Upper lobe of left lung (tissue), 4 donors: ENCODE measurements at regions not wholly inside any gene's neighbourhood (a gene's known extent, or its start where the extent isn't known, plus 50 kb on each side); places are given as distances from the start of the nearest gene placed in this dataset.

Experiments
- EP300 ChIP-seq, 4 donors: sonication (generic); formaldehyde crosslinking; IDR thresholded peaks; one replicate each; pipeline ENCODE4 v1.5.1; 2017; ENCODE audit warnings: antibody characterized with exemption in 4 of 4, control low read depth in 2 of 4
- POLR2A ChIP-seq, 4 donors: fragments of 450-650 bp; IDR thresholded peaks; one replicate each; pipeline ENCODE4 v1.5.1; 2016 to 2017; ENCODE audit warnings: antibody characterized with exemption in 4 of 4, mild to moderate bottlenecking in 2 of 4
- POLR2AphosphoS5 ChIP-seq, 2 donors: sonication (generic); formaldehyde crosslinking; IDR thresholded peaks; one replicate each; pipeline ENCODE4 v1.5.1; 2017; ENCODE audit warnings: antibody characterized with exemption in 2 of 2
- TF ChIP-seq, protein P1 (sequence below), 6 experiments: fragments of 450-650 bp in 4 of 6; fragments of 200-600 bp in 2 of 6; sonication (generic) in 2 of 6; IDR thresholded peaks; one replicate each; pipeline ENCODE4 v1.5.1; 2016 to 2019; ENCODE audit warnings: antibody characterized with exemption in 6 of 6

DNA sequence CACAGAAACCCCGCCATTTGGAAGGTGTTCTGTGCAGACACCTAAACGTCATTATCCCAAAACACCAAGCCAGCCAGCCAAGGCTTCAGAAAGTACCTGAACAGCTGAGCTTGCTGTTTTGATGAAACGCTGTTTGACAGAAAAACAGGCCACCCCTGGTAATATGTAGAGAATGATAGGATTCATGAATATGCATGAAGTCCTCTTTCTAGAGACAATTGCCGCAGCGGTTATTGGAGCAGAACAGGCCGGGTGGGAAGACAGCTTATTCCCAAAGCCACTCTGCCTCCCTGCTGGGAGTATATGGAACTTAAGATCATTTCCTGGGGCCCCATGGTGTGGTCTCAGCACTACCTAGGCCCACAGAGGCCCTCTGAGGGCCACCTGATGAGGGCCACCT lies 229.5 kb downstream of the UQCRFS1 start:
- TF ChIP-seq, protein P1, sequence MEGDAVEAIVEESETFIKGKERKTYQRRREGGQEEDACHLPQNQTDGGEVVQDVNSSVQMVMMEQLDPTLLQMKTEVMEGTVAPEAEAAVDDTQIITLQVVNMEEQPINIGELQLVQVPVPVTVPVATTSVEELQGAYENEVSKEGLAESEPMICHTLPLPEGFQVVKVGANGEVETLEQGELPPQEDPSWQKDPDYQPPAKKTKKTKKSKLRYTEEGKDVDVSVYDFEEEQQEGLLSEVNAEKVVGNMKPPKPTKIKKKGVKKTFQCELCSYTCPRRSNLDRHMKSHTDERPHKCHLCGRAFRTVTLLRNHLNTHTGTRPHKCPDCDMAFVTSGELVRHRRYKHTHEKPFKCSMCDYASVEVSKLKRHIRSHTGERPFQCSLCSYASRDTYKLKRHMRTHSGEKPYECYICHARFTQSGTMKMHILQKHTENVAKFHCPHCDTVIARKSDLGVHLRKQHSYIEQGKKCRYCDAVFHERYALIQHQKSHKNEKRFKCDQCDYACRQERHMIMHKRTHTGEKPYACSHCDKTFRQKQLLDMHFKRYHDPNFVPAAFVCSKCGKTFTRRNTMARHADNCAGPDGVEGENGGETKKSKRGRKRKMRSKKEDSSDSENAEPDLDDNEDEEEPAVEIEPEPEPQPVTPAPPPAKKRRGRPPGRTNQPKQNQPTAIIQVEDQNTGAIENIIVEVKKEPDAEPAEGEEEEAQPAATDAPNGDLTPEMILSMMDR (IDR thresholded peaks at IDR 0.05): no peak
- TF ChIP-seq EP300 (IDR thresholded peaks at IDR 0.05): no peak
- no peak for TF ChIP-seq POLR2A (IDR thresholded peaks at IDR 0.05)
- TF ChIP-seq POLR2AphosphoS5 (IDR thresholded peaks at IDR 0.05): no peak
